Fibroblast of skin of left biceps (primary cell): ENCODE measurements at regions not wholly inside any gene's neighbourhood (a gene's known extent, or its start where the extent isn't known, plus 50 kb on each side); places are given as distances from the start of the nearest gene placed in this dataset.

Source experiments
- DNase-seq, 2 experiments: peaks; one replicate each; pipeline ENCODE4 v3.0.0-alpha.2; 2013; ENCODE audit warnings: low read depth in 2 of 2

- no peak for DNase-seq
Measured at GRCh38 chr2:120674246-120675170, 61.2 kb upstream of the GLI2 start.

GRCh38 chr2:120675460-120676130, 60.1 kb upstream of the GLI2 start:
- DNase-seq, result peak in 1 of 2 experiments; percentile 15

GRCh38 chr2:120677221-120677620, 58.4 kb upstream of the GLI2 start:
- no peak for DNase-seq

- DNase-seq, result no peak
Measured at GRCh38 chr2:120677696-120678247, 57.9 kb upstream of the GLI2 start.

- peak; percentile 26 to 38 for DNase-seq
Measured at GRCh38 chr2:120678251-120678650, 57.4 kb upstream of the GLI2 start.

- DNase-seq, result no peak
Measured at GRCh38 chr2:120678926-120679325, 56.7 kb upstream of the GLI2 start.

GRCh38 chr2:120679526-120679925, 56.1 kb upstream of the GLI2 start:
- DNase-seq, result no peak

GRCh38 chr2:120680136-120680761, 55.4 kb upstream of the GLI2 start:
- peak; percentile 65 to 67 for DNase-seq

- DNase-seq, result no peak
Measured at GRCh38 chr2:120681181-120681580, 54.5 kb upstream of the GLI2 start.

GRCh38 chr2:120681696-120682288, 53.9 kb upstream of the GLI2 start:
- DNase-seq, result no peak

- no peak for DNase-seq
Measured at GRCh38 chr2:120682654-120683053, 53.0 kb upstream of the GLI2 start.

GRCh38 chr2:120683081-120683480, 52.6 kb upstream of the GLI2 start:
- no peak for DNase-seq

- DNase-seq, result no peak
Measured at GRCh38 chr2:120683701-120684100, 52.0 kb upstream of the GLI2 start.

GRCh38 chr2:120684289-120685065, 51.2 kb upstream of the GLI2 start:
- DNase-seq, result peak; percentile 50 to 52

GRCh38 chr2:120685066-120685973, 50.3 kb upstream of the GLI2 start:
- DNase-seq, result no peak
